Stimulated activated naive CD8-positive, alpha-beta T cell treated with anti-CD3 and anti-CD28 coated beads, Interleukin-15, amount 100 ng/mL, for 72 hours (primary cell): ENCODE measurements at regions not wholly inside any gene's neighbourhood (a gene's known extent, or its start where the extent isn't known, plus 50 kb on each side); places are given as distances from the start of the nearest gene placed in this dataset.
"Not testable (repeated sequence)": the region's sequence is repeated elsewhere in the genome, so short reads cannot be mapped to it uniquely, and the experiment has no call there.

ENCODE experiments used
- ATAC-seq: fragments of 150-1000 bp; cut with Tn5 transposase; 2 replicates; pipeline ENCODE4 v1.10.0; 2021; ENCODE audit warnings: mild to moderate bottlenecking, moderate library complexity
- DNase-seq, 2 donors: peaks; one replicate each; pipeline ENCODE4 v3.0.0; 2021 to 2022
- H3K27ac Mint-ChIP-seq, 2 donors: one replicate each; pipeline ENCODE4 v1.8.0; 2022; ENCODE audit warnings: mild to moderate bottlenecking in 2 of 2, mixed read lengths in 2 of 2, moderate library complexity in 2 of 2
- H3K27me3 Mint-ChIP-seq: one replicate; pipeline ENCODE4 v1.8.0; 2022; ENCODE audit warnings: mixed read lengths
- H3K4me1 Mint-ChIP-seq: one replicate; pipeline ENCODE4 v1.8.0; 2022; ENCODE audit warnings: mild to moderate bottlenecking, mixed read lengths
- H3K4me3 Mint-ChIP-seq, 2 donors: one replicate each; pipeline ENCODE4 v1.8.0; 2022; ENCODE audit warnings: mild to moderate bottlenecking in 2 of 2, mixed read lengths in 2 of 2, moderate library complexity in 1 of 2
- H3K9me3 Mint-ChIP-seq, 2 donors: one replicate each; pipeline ENCODE4 v1.8.0; 2022; ENCODE audit warnings: mixed read lengths in 2 of 2

DNA sequence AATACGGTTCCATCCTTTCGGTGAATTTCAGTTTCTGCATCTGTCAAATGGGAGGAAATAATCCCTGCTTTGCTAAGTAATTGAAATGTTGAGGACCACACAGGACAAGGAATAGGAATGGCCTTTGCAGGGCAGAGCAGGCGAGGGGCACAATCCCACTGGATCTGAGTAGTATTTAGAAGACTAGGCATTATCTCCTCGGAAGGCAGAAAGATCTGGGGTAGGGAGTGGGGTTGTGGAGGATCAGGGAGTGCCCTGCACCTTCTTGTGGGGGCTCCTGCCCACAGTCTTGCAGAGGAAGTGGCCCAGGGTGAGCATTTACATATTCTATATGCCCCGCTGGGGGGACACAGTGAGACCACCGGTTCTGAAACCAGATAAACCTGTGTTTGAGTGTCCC is 87.1 kb upstream of the SIRPA start:
- DNase-seq = no peak
- no peaks in the 10 kb centered on the region for H3K9me3 Mint-ChIP-seq
- no peak overlapping the region for H3K27ac Mint-ChIP-seq
- H3K4me1 Mint-ChIP-seq = peaks cover 14% of the 10 kb centered on the region
- H3K4me3 Mint-ChIP-seq = no peak overlapping the region
- peaks cover 72% of the 10 kb centered on the region for H3K27me3 Mint-ChIP-seq
- ATAC-seq = no peak

DNA sequence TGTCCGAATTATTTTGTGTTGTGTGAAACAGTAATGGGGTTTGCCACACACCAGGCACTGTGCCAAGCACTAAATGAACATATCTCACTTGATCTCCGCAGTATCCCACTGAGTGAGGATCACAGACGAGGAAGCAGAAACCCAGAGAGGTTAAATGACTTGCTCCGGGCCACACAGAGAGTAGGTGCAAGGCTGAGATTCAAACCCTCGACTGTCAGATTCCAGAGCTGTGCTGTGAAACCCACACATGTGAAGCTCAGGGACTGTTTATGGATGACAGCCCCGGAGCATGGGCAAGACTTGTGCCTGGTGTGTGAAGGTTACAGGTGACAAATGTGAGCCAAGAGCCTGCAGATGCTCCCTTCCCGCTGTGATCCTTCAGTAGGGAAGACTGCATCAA is 87.8 kb upstream of the SIRPA start:
- no peak overlapping the region for H3K4me3 Mint-ChIP-seq
- ATAC-seq (no peak), DNase-seq (no peak)
- no peak overlapping the region for H3K27ac Mint-ChIP-seq
- H3K27me3 Mint-ChIP-seq = peaks cover 77% of the 10 kb centered on the region
- peaks cover 19% of the 10 kb centered on the region for H3K4me1 Mint-ChIP-seq
- no peaks in the 10 kb centered on the region for H3K9me3 Mint-ChIP-seq

DNA sequence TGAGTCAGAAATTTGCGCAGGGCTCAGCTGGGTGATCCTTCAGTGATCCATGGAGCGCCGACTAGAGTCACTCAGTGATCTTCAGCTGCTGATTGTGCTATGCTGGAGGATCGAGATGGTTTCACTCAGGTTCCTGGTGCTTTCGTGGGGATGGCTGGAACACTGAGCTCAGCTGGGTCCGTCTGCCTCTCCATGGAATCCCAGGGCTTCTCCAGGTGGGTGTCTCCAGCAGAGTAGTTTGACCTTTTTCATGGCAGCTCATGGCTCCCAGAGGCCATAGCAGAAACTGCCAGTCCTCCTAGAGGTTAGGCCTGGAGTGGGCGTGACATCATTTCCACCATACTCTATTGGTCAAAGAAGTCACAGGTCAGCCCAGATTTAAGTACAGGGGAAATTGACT is 88.8 kb upstream of the SIRPA start:
- Mint-ChIP-seq H3K4me3 (no peak overlapping the region), H3K27ac (no peak overlapping the region), H3K4me1 (peaks cover 25% of the 10 kb centered on the region), H3K9me3 (no peaks in the 10 kb centered on the region), H3K27me3 (peaks cover 84% of the 10 kb centered on the region)
- ATAC-seq = no peak
- DNase-seq = no peak

DNA sequence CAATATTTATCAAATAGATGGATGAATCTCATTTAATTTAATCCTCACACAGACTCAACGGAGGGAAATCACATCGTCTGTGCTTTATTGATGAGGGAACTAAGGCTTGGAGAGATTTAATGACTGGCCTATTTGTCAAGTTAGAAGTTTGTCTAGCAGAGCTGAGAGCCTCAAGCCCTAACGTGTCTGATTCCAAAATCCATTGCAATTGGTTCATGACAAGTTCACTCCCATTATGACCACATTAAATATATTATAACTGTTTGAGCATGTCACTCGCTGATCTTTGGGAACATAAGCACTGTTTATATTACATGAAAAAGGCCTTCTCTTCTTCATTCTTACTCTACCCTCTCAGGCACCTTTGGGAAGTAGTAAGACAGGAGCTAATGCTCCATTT is 89.4 kb upstream of the SIRPA start:
- no peak for ATAC-seq
- DNase-seq = no peak
- H3K27me3 Mint-ChIP-seq = peaks cover 79% of the 10 kb centered on the region
- H3K27ac Mint-ChIP-seq = no peak overlapping the region
- no peak overlapping the region for H3K4me3 Mint-ChIP-seq
- no peaks in the 10 kb centered on the region for H3K9me3 Mint-ChIP-seq
- H3K4me1 Mint-ChIP-seq = peaks cover 19% of the 10 kb centered on the region

DNA sequence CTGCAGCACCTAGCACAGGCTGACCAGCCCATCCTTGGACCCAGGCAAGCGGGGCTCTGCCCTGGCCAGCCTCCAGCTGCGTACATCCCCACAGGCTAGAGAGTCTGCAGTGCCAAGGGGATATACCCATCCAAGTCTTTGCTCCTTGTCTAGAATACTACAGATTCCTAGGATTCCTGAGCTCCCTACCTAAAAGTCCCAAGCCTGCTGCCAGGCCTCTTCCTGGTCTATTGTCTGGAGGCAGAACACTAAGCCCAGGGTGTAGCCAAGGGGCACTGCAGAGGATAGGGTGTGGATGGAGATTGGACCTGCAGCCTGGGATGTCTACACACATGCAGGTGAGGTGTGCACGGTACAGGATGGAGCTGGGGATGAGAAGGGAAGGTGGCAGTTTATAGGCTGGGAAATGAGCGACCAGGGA is 90.0 kb upstream of the SIRPA start:
- no peak overlapping the region for H3K27ac Mint-ChIP-seq
- H3K4me3 Mint-ChIP-seq = no peak overlapping the region
- no peaks in the 10 kb centered on the region for H3K9me3 Mint-ChIP-seq
- DNase-seq = no peak
- H3K4me1 Mint-ChIP-seq = peaks cover 13% of the 10 kb centered on the region
- H3K27me3 Mint-ChIP-seq = peaks cover 79% of the 10 kb centered on the region
- no peak for ATAC-seq

DNA sequence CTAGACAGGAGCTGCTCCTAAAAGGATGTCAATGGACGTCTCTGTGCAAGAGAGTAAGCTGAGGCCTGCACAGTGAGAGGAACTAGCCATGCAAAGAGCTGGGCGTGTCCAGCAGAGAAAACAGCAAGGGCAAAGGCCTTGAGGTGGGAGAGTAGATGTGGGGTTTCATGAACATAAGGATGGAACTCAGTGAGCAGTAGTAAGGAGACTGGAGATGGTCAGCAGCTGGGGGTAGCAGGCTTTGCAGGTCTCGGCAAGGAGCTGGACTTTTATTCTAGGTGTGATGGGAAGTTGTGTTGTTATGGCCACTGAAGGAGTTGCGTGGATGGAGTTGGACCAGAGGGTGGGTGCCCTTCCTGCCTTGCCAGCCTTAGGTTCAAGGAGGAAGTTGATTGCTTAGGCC is 90.7 kb upstream of the SIRPA start:
- no peak overlapping the region for H3K27ac Mint-ChIP-seq
- ATAC-seq = no peak
- H3K27me3 Mint-ChIP-seq = peaks cover 79% of the 10 kb centered on the region
- no peak overlapping the region for H3K4me3 Mint-ChIP-seq
- no peak for DNase-seq
- no peaks in the 10 kb centered on the region for H3K9me3 Mint-ChIP-seq
- H3K4me1 Mint-ChIP-seq = peaks cover 13% of the 10 kb centered on the region

DNA sequence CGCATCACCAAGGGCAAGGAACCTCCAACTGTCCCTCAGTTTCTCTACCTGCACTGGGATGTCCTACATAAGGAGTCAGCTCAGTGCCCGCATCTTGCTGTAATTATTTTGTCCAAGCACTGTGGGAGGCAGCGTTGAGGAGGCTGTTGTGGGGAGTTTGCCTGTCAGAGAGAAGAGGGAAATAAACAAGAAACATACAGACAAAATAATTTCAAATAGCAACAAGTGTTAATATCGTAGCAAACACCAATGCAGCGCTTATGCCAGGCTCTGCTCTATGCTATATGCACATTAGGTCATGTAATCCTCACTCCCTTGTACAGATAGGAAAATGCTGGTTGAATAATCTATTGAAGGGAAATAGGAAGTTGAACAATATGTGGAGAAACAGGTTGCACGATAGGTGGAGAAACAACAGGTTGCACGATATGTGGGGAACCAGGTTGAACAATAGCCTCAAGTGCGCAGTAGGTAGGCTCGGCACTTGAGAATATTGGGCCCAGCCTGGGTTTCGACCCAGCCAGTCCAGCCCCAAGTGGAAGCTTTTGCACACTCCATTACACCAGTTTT is 91.2 kb upstream of the SIRPA start:
- Mint-ChIP-seq H3K27ac (no peak overlapping the region), H3K4me3 (peak overlapping the region; percentile 25 to 46), H3K9me3 (no peaks in the 10 kb centered on the region), H3K4me1 (peaks cover 13% of the 10 kb centered on the region), H3K27me3 (peaks cover 77% of the 10 kb centered on the region)
- ATAC-seq = peak; percentile 4
- DNase-seq = no peak

DNA sequence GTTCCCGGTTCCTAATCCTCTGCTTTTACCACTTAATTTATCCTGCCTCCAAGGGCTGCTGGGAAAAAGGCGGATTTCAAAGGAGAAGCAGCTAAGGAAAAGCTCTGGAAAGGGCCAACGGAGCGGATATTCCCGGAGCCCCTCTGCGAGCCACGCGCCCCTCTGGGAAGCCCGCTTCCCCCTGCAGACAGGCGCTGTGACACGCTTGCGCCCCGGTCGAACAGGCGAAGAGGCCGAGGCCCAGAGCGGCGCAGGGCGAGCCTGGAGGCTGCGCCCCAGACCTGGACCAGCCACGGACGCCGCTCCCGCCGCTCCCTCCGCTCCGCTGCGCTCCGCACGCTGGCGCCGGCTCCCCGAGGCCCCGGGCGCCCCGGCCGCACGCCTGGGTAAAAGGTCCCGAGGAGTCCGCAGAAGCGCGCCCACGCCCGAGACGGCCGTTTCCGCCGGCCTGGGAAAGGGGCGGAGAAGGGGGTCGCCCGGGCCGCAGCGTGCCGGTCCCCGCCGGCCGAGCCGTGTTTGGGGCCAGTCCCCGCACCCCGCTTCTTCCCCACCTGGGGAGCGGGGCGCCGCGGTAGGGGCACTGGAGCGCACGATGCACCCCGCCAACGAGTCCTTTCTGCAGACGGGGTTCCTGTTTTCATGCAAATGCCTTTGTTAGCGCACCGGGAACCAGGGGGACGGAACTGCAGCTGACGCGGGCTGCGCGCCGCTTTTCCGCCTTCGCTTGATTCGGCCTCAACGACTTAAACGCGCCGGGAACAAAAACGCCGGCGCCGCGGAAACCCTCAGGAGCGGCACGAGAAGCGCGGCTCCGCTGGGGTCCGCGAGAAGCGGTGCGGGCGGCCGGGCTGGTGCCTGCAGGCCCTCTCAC is 91.9 kb upstream of the SIRPA start:
- Mint-ChIP-seq H3K9me3 (no peaks in the 10 kb centered on the region), H3K27ac (no peak overlapping the region), H3K27me3 (peaks cover 81% of the 10 kb centered on the region), H3K4me1 (peaks cover 13% of the 10 kb centered on the region), H3K4me3 (peak overlapping the region; percentile 64 to 74)
- DNase-seq (peak; percentile 8 to 34), ATAC-seq (peak; percentile 44)

DNA sequence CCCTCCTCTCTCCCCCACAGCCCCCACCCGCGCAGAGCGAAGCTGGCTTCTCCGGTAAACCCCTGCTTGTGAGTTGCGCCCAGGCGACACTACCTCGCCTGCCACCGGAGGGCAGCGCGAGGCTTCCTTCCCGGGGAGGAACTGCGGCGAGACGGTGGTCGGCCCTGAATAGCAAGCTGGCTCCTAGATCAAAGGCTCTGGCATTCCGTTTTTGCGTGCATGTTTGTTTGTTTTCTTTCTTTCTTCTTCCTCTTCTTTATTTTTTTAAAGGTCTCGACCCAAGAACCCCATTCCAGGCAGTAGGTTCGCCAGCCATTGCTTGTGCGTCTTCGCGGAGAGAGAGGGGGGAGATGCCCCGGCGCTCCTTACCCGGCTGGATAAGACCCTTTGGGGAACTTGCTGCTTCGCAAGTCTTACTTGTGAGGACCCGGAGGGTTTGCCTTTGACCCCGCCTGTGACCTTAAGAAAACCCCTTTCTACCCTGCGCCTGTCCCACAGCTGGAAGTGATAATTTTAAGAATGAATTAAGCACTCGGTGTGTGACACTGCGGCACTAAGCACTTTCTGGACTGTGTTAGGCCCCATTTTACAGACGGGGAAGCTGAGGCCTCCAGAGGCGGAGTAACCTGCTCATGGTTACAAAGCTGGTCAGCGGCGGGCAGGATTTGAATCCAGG is 92.7 kb upstream of the SIRPA start:
- Mint-ChIP-seq H3K9me3 (no peaks in the 10 kb centered on the region), H3K27me3 (peaks cover 79% of the 10 kb centered on the region), H3K27ac (no peak overlapping the region), H3K4me1 (peaks cover 13% of the 10 kb centered on the region), H3K4me3 (peak overlapping the region; percentile 64 to 74)
- DNase-seq = peak; percentile 50 to 59
- peak; percentile 81 for ATAC-seq

DNA sequence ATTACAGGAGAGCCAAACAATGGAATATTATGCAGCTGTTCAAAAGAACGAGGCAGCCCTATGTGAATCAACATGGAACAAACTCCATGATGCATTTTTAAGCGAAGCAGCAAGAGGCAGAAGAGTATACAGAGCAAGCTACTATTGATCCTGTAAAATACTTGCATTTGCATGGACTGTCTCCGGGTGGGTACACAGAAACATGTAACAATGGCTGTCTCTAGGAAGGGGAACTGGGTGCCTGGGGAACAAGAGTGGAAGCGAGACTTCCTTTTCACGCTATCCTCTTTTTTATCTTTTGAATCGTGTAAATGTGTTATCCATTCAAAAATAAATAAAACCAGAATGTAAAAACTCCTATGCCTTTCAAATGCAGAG is 93.3 kb upstream of the SIRPA start:
- Mint-ChIP-seq H3K4me3 (peak overlapping the region; percentile 64 to 74), H3K4me1 (peaks cover 13% of the 10 kb centered on the region), H3K9me3 (no peaks in the 10 kb centered on the region), H3K27me3 (peaks cover 75% of the 10 kb centered on the region), H3K27ac (no peak overlapping the region)
- DNase-seq (no peak), ATAC-seq (no peak)

DNA sequence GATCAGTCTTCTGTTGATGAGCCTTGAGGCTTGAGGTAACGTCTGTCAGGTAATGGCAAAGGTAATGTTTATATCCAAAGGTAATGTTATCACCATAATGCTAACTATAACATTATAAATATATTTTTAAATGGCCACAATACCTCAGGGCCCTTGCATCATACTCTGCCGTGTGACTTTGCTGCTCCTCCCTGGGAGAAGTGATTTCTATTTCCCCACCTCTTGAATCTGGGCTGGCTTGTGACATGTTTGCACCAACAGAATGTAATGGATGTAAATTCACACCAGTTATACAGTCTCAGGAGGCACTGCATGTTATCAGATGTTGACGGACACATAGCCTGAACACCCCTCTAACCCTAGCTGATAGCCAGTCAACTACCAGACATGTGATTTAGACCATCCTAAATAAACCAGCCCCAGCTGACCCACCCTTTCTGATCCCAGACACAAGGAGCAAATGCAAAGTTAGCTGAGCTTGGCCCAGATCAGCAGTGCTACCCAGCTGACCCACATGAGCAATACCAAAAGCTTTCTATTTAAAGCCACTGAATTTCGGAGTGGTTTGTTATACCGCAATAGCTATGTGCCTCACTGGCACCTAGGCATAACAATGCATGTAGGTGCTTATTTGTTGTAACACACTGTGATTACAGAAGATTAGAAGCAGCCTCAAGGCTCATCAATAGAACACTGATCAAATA is 93.8 kb upstream of the SIRPA start:
- Mint-ChIP-seq H3K4me1 (peaks cover 13% of the 10 kb centered on the region), H3K27me3 (peaks cover 76% of the 10 kb centered on the region), H3K4me3 (peak overlapping the region in 1 of 2 donors; percentile 40), H3K27ac (no peak overlapping the region), H3K9me3 (no peaks in the 10 kb centered on the region)
- ATAC-seq = no peak
- no peak for DNase-seq

DNA sequence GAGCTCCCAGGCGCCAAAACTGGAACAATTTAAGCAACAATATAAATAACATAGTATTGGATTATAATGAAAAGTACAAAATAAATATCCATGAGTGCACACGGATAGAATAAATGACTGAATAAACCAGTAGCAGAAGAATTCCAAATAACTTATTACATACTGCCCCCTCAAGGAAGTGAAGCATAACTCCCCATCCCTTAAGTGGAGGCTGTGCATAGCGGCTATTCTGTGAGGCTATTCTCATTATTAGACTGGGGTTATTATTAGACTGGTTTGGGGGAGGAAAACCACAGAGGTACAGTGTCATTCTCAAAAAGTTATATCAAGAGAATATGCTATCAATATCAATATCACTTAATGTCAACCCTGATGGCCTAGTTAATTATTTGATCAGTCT is 94.4 kb upstream of the SIRPA start:
- Mint-ChIP-seq H3K9me3 (no peaks in the 10 kb centered on the region), H3K4me3 (no peak overlapping the region), H3K4me1 (peaks cover 13% of the 10 kb centered on the region), H3K27ac (no peak overlapping the region), H3K27me3 (peaks cover 76% of the 10 kb centered on the region)
- DNase-seq (no peak), ATAC-seq (no peak)

DNA sequence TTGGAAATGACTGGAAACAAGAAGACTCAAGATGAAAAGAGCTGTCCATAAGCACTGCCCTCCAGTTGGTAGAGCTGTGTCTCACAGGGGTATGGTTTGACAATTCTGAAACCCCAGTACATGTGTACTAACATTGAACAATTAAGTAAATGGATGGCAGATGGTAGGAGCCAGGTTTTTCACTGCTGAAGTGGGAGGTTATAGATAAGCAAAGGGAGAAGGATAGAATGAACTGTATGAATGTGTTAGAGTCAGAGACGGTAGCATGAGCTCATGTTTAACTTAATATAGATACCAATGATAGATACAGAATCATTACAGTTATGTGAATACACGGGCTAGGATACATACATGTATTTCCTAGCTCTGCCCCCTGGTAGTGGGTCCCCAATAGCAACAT is 95.0 kb upstream of the SIRPA start:
- Mint-ChIP-seq H3K4me1 (peaks cover 13% of the 10 kb centered on the region), H3K27ac (no peak overlapping the region), H3K9me3 (no peaks in the 10 kb centered on the region), H3K4me3 (no peak overlapping the region), H3K27me3 (peaks cover 71% of the 10 kb centered on the region)
- DNase-seq (no peak), ATAC-seq (no peak)

DNA sequence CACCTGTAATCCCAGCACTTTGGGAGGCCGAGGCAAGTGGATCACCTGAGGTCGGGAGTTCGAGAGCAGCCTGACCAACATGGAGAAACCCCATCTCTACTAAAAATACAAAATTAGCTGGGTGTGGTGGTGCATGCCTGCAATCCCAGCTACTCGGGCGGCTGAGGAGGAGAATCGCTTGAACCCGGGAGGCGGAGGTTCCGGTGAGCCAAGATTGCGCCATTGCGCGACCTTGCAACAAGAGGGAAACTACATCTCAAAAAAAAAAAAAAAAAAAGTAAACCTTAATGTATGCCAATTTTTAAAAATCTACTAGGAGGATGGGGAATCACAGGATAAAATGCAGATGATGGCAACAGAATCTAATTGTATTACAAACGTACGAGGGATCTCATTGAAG is 95.5 kb upstream of the SIRPA start:
- H3K4me3 Mint-ChIP-seq, H3K27ac Mint-ChIP-seq, DNase-seq, ATAC-seq, H3K9me3 Mint-ChIP-seq: not testable (repeated sequence)
- H3K4me1 Mint-ChIP-seq = peaks cover 13% of the 10 kb centered on the region
- peaks cover 67% of the 10 kb centered on the region for H3K27me3 Mint-ChIP-seq

DNA sequence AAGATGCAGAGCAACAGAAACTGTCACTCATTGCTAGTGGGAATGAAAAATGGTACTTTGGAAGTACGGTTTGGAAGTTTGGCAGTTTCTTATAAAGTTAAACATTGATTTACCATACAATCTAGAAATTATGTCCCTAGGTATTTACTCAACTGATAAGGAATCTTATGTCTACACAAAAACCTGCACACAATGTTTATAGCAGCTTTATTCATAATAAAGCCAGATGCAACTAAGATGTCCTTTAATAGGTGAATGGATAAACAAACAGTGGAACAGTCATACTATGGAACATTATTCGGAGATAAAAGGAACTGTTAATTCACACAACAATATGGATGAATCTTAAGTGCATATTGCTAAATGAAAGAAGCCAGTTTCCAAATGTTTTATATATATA is 96.2 kb upstream of the SIRPA start:
- Mint-ChIP-seq H3K27me3 (peaks cover 59% of the 10 kb centered on the region), H3K27ac (no peak overlapping the region), H3K9me3 (no peaks in the 10 kb centered on the region), H3K4me1 (peaks cover 13% of the 10 kb centered on the region), H3K4me3 (no peak overlapping the region)
- ATAC-seq = no peak
- no peak for DNase-seq

DNA sequence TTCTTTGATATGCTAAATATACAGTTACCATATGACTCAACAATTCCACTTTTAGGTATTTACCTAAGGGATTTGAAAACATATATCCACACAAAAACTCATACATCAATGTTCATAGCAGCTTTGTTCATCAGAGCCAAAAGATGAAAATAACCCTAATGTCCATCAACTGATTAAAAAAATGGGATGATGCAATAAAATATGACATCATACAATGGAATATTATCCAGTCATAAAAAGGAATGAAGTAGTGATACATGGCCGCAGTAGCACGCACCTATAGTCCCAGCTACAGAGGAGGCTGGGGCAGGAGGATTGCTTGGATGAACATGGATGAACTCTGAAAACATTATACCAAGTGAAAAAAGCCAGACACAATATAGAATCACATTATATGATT is 101.4 kb upstream of the SIRPA start:
- DNase-seq = no peak
- Mint-ChIP-seq H3K27me3 (peaks cover 29% of the 10 kb centered on the region), H3K9me3 (no peaks in the 10 kb centered on the region), H3K4me3 (no peak overlapping the region), H3K27ac (no peak overlapping the region), H3K4me1 (no peaks in the 10 kb centered on the region)
- no peak for ATAC-seq
